Peyer's patch (tissue), 4 donors: ENCODE measurements at regions not wholly inside any gene's neighbourhood (a gene's known extent, or its start where the extent isn't known, plus 50 kb on each side); places are given as distances from the start of the nearest gene placed in this dataset.

Source experiments
- POLR2A ChIP-seq, 2 donors: fragments of 450-650 bp; IDR thresholded peaks; one replicate each; pipeline ENCODE4 v1.5.1; 2017; ENCODE audit warnings: antibody characterized with exemption in 2 of 2, mild to moderate bottlenecking in 2 of 2, moderate library complexity in 2 of 2
- TF ChIP-seq, protein P1 (sequence below), 6 experiments: fragments of 450-650 bp in 4 of 6; fragments of 200-600 bp in 2 of 6; sonication (generic) in 1 of 6; IDR thresholded peaks; one replicate each; pipeline ENCODE4 v1.5.1; 2017 to 2019; ENCODE audit warnings: antibody characterized with exemption in 6 of 6, mild to moderate bottlenecking in 3 of 6, moderate library complexity in 1 of 6

DNA sequence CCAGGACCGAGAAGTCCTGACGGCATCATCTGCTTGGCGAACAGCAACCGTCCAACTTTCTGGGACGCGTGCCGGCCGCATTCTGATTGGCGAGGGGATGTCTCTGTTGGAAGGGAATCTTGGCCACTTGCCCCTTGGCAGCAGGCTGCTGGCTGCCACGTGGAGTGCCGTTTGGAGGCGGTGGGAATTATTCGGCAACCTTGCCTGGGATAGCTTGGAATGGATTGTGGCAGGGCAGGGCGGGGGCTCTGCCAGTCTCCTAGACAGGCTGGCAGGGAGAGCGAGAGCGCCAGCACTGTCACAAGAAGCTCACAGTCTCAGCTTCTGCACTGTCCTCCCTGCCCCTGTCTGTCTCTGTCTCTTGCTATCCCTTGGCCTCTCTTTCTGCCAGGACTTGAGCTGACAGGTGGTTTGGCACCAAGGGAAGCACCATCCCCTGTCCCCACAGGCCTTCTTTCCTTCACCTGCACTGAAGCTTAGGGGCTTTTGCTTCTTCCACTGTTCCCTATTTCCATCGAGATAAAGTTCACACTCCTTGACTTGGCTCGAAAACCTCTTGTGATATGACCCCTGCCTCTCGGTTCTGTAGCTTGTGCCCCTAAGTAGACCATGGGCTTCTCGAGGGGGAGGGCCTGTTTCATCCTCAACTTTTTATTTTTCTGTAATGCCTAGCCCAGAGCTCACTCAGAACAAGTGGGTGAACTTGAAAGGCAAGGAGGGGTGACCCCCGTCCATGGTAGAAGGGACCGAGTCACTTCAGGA, 201.9 kb downstream of the PHETA1 start:
- TF ChIP-seq, protein P1, sequence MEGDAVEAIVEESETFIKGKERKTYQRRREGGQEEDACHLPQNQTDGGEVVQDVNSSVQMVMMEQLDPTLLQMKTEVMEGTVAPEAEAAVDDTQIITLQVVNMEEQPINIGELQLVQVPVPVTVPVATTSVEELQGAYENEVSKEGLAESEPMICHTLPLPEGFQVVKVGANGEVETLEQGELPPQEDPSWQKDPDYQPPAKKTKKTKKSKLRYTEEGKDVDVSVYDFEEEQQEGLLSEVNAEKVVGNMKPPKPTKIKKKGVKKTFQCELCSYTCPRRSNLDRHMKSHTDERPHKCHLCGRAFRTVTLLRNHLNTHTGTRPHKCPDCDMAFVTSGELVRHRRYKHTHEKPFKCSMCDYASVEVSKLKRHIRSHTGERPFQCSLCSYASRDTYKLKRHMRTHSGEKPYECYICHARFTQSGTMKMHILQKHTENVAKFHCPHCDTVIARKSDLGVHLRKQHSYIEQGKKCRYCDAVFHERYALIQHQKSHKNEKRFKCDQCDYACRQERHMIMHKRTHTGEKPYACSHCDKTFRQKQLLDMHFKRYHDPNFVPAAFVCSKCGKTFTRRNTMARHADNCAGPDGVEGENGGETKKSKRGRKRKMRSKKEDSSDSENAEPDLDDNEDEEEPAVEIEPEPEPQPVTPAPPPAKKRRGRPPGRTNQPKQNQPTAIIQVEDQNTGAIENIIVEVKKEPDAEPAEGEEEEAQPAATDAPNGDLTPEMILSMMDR (IDR thresholded peaks at IDR 0.05), result no peak
- no peak for TF ChIP-seq POLR2A (IDR thresholded peaks at IDR 0.05)
